WTC11 (cell line): ENCODE measurements at regions not wholly inside any gene's neighbourhood (a gene's known extent, or its start where the extent isn't known, plus 50 kb on each side); places are given as distances from the start of the nearest gene placed in this dataset.
A peak's percentile ranks its signal among the peaks of the same experiment; 100 is the strongest.

Source experiments
- ATAC-seq: fragments of 200-7000 bp; cut with Tn5 transposase; 2 replicates; pipeline ENCODE4 v1.10.0; 2021; ENCODE audit warnings: mild to moderate bottlenecking, moderate library complexity
- CTCF ChIA-PET: fragments of 300-600 bp; sonication (Branson Sonifier 250); formaldehyde crosslinking; loops from one replicate; lab custom pipeline; 2021; ENCODE audit warnings: antibody characterized with exemption; lab: Charles Lee
- POLR2A ChIA-PET: fragments of 350-600 bp; sonication (Branson Sonifier 250); formaldehyde crosslinking; loops from one replicate; lab custom pipeline; 2021; ENCODE audit warnings: antibody characterized with exemption; lab: Charles Lee
- DNase-seq: peaks from one replicate; pipeline ENCODE4 v3.0.0; 2021; ENCODE audit warnings: low spot score
- H3K27ac Mint-ChIP-seq: 2 replicates; pipeline ENCODE4 v1.8.0; 2021; ENCODE audit warnings: mixed read lengths
- H3K27me3 Mint-ChIP-seq: 2 replicates; pipeline ENCODE4 v1.8.0; 2021; ENCODE audit warnings: low read depth, mild to moderate bottlenecking, moderate library complexity, mixed read lengths
- H3K36me3 Mint-ChIP-seq: 2 replicates; pipeline ENCODE4 v1.8.0; 2021; ENCODE audit warnings: mixed read lengths
- H3K4me1 Mint-ChIP-seq: 2 replicates; pipeline ENCODE4 v1.8.0; 2022; ENCODE audit warnings: mixed read lengths
- H3K4me3 Mint-ChIP-seq: 2 replicates; pipeline ENCODE4 v1.8.0; 2021; ENCODE audit warnings: mild to moderate bottlenecking, moderate library complexity, mixed read lengths
- H3K9me3 Mint-ChIP-seq: 2 replicates; pipeline ENCODE4 v1.8.0; 2021; ENCODE audit warnings: mixed read lengths
- GRHL2 ChIP-seq: fragments of 250-450 bp; sonication (Bioruptor Pico); IDR thresholded peaks from 2 replicates; pipeline ENCODE4 v1.8.0; 2022; ENCODE audit warnings: mild to moderate bottlenecking, moderate library complexity; ENCODE audit not compliant: insufficient replicate concordance, severe bottlenecking
- IRF2 ChIP-seq: sonication (generic); formaldehyde crosslinking; IDR thresholded peaks from 2 replicates; pipeline ENCODE4 v1.8.0; 2022; ENCODE audit warnings: low read depth, missing genetic modification reagents, borderline replicate concordance
- KAT7 ChIP-seq: sonication (generic); formaldehyde crosslinking; IDR thresholded peaks from 2 replicates; pipeline ENCODE4 v1.8.1; 2023; ENCODE audit warnings: missing genetic modification reagents, mild to moderate bottlenecking, borderline replicate concordance
- NFYB ChIP-seq: sonication (generic); formaldehyde crosslinking; conservative IDR thresholded peaks from 2 replicates; pipeline ENCODE4 v1.8.0; 2022; ENCODE audit warnings: low read depth, missing genetic modification reagents
- TP53 ChIP-seq: sonication (generic); formaldehyde crosslinking; IDR thresholded peaks from 2 replicates; pipeline ENCODE4 v1.8.1; 2023; ENCODE audit warnings: mild to moderate bottlenecking, missing genetic modification reagents
- ZNF396 ChIP-seq: fragments of 250-450 bp; sonication (Bioruptor Pico); IDR thresholded peaks from 2 replicates; pipeline ENCODE4 v1.8.0; 2021; ENCODE audit warnings: mild to moderate bottlenecking, moderate library complexity, borderline replicate concordance
- ZNF423 ChIP-seq: fragments of 250-450 bp; sonication (Bioruptor Pico); IDR thresholded peaks from 2 replicates; pipeline ENCODE4 v2.1.2; 2022; ENCODE audit warnings: mild to moderate bottlenecking, moderate library complexity
- TF ChIP-seq, protein P1 (sequence below): fragments of 250-450 bp; sonication (Bioruptor Pico); IDR thresholded peaks from 2 replicates; pipeline ENCODE4 v1.8.0; 2021; ENCODE audit warnings: mild to moderate bottlenecking
- TF ChIP-seq, protein P2 (sequence below): sonication (generic); formaldehyde crosslinking; IDR thresholded peaks from 2 replicates; pipeline ENCODE4 v1.8.0; 2022; ENCODE audit warnings: missing genetic modification reagents
- TF ChIP-seq, protein P3 (sequence below): sonication (generic); formaldehyde crosslinking; IDR thresholded peaks from 2 replicates; pipeline ENCODE4 v1.8.0; 2023; ENCODE audit warnings: mild to moderate bottlenecking, missing genetic modification reagents
- TF ChIP-seq, protein P4 (sequence below): fragments of 250-450 bp; sonication (Bioruptor Pico); conservative IDR thresholded peaks from 2 replicates; pipeline ENCODE4 v1.9.0; 2021; ENCODE audit warnings: mild to moderate bottlenecking
- TF ChIP-seq, protein P5 (sequence below): sonication (generic); formaldehyde crosslinking; IDR thresholded peaks from 2 replicates; pipeline ENCODE4 v1.8.1; 2022; ENCODE audit warnings: low read depth, mild to moderate bottlenecking, moderate library complexity, missing genetic modification reagents, borderline replicate concordance
- TF ChIP-seq, protein P6 (sequence below): fragments of 250-450 bp; sonication (Bioruptor Pico); IDR thresholded peaks from 2 replicates; pipeline ENCODE4 v1.9.0; 2021; ENCODE audit warnings: mild to moderate bottlenecking
- TF ChIP-seq, protein P7 (sequence below): fragments of 250-450 bp; sonication (Bioruptor Pico); IDR thresholded peaks from 2 replicates; pipeline ENCODE4 v1.9.0; 2021; ENCODE audit warnings: mild to moderate bottlenecking

DNA sequence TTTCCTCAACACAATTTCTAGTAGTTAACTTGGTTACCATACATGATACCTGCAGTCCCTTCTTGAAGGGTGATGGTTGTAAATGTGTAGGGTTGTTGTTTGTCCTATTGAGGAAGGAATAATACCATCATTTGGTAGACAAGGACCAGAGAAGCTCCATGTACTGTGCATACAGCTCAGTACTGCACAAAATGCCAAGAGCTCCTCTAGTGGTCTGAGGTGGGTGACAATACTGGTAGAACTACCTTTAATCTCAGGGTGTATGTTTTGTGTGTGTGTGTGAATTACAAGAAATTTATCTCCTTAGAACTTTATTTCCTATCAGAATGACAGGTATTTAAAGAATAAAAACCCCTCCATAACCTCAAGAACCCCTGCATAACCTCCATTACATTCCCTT, 575.3 kb downstream of the TMTC2 start:
- Mint-ChIP-seq H3K27me3 (no peaks in the 10 kb centered on the region), H3K4me1 (no peaks in the 10 kb centered on the region), H3K4me3 (no peak overlapping the region), H3K9me3 (no peaks in the 10 kb centered on the region; the same call in 1 of the 2 replicates), H3K27ac (no peak overlapping the region), H3K36me3 (no peaks in the 10 kb centered on the region)
- TF ChIP-seq ZNF423 (CRISPR knock-in tag) (no peak), NFYB (CRISPR knock-in tag) (no peak), IRF2 (no peak), KAT7 (no peak), GRHL2 (CRISPR knock-in tag) (no peak), ZNF396 (CRISPR knock-in tag) (no peak), TP53 (no peak)
- TF ChIP-seq, protein P1, sequence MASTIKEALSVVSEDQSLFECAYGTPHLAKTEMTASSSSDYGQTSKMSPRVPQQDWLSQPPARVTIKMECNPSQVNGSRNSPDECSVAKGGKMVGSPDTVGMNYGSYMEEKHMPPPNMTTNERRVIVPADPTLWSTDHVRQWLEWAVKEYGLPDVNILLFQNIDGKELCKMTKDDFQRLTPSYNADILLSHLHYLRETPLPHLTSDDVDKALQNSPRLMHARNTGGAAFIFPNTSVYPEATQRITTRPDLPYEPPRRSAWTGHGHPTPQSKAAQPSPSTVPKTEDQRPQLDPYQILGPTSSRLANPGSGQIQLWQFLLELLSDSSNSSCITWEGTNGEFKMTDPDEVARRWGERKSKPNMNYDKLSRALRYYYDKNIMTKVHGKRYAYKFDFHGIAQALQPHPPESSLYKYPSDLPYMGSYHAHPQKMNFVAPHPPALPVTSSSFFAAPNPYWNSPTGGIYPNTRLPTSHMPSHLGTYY (CRISPR knock-in tag) = no peak
- TF ChIP-seq, protein P2, sequence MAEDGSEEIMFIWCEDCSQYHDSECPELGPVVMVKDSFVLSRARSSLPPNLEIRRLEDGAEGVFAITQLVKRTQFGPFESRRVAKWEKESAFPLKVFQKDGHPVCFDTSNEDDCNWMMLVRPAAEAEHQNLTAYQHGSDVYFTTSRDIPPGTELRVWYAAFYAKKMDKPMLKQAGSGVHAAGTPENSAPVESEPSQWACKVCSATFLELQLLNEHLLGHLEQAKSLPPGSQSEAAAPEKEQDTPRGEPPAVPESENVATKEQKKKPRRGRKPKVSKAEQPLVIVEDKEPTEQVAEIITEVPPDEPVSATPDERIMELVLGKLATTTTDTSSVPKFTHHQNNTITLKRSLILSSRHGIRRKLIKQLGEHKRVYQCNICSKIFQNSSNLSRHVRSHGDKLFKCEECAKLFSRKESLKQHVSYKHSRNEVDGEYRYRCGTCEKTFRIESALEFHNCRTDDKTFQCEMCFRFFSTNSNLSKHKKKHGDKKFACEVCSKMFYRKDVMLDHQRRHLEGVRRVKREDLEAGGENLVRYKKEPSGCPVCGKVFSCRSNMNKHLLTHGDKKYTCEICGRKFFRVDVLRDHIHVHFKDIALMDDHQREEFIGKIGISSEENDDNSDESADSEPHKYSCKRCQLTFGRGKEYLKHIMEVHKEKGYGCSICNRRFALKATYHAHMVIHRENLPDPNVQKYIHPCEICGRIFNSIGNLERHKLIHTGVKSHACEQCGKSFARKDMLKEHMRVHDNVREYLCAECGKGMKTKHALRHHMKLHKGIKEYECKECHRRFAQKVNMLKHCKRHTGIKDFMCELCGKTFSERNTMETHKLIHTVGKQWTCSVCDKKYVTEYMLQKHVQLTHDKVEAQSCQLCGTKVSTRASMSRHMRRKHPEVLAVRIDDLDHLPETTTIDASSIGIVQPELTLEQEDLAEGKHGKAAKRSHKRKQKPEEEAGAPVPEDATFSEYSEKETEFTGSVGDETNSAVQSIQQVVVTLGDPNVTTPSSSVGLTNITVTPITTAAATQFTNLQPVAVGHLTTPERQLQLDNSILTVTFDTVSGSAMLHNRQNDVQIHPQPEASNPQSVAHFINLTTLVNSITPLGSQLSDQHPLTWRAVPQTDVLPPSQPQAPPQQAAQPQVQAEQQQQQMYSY = no peak
- TF ChIP-seq, protein P3, sequence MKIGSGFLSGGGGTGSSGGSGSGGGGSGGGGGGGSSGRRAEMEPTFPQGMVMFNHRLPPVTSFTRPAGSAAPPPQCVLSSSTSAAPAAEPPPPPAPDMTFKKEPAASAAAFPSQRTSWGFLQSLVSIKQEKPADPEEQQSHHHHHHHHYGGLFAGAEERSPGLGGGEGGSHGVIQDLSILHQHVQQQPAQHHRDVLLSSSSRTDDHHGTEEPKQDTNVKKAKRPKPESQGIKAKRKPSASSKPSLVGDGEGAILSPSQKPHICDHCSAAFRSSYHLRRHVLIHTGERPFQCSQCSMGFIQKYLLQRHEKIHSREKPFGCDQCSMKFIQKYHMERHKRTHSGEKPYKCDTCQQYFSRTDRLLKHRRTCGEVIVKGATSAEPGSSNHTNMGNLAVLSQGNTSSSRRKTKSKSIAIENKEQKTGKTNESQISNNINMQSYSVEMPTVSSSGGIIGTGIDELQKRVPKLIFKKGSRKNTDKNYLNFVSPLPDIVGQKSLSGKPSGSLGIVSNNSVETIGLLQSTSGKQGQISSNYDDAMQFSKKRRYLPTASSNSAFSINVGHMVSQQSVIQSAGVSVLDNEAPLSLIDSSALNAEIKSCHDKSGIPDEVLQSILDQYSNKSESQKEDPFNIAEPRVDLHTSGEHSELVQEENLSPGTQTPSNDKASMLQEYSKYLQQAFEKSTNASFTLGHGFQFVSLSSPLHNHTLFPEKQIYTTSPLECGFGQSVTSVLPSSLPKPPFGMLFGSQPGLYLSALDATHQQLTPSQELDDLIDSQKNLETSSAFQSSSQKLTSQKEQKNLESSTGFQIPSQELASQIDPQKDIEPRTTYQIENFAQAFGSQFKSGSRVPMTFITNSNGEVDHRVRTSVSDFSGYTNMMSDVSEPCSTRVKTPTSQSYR (CRISPR knock-in tag) = no peak
- TF ChIP-seq, protein P4, sequence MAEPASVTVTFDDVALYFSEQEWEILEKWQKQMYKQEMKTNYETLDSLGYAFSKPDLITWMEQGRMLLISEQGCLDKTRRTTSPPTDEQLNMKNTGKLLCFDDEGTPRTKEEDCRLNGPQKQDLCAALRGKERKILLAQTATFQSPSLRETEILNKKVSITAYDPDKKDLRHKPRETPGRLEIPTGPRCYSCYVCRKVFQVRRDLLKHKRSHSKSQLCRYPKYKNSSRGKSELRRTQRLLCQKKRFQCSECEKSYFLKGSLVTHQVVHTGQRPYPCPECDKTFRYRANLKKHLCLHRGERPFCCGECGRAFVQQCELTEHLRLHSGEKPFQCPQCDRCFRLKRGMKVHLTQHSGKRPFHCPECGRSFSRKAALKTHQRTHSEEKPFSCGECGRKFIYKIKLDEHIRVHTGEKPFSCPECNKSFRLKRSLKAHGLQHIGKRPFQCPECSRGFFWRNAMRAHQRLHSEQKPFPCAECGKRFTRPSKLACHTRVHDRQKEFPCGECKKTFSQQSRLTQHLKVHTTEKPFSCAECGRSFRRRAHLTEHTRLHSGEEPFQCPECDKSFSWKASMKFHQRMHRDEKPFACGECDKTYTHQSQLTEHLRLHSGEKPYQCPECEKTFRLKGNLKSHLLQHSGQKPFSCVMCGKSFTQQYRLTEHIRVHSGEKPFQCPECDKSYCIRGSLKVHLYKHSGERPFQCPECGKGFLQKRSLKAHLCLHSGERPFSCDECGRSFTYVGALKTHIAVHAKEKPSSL (CRISPR knock-in tag) = no peak
- TF ChIP-seq, protein P5, sequence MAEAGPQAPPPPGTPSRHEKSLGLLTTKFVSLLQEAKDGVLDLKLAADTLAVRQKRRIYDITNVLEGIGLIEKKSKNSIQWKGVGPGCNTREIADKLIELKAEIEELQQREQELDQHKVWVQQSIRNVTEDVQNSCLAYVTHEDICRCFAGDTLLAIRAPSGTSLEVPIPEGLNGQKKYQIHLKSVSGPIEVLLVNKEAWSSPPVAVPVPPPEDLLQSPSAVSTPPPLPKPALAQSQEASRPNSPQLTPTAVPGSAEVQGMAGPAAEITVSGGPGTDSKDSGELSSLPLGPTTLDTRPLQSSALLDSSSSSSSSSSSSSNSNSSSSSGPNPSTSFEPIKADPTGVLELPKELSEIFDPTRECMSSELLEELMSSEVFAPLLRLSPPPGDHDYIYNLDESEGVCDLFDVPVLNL (CRISPR knock-in tag) = no peak
- TF ChIP-seq, protein P6, sequence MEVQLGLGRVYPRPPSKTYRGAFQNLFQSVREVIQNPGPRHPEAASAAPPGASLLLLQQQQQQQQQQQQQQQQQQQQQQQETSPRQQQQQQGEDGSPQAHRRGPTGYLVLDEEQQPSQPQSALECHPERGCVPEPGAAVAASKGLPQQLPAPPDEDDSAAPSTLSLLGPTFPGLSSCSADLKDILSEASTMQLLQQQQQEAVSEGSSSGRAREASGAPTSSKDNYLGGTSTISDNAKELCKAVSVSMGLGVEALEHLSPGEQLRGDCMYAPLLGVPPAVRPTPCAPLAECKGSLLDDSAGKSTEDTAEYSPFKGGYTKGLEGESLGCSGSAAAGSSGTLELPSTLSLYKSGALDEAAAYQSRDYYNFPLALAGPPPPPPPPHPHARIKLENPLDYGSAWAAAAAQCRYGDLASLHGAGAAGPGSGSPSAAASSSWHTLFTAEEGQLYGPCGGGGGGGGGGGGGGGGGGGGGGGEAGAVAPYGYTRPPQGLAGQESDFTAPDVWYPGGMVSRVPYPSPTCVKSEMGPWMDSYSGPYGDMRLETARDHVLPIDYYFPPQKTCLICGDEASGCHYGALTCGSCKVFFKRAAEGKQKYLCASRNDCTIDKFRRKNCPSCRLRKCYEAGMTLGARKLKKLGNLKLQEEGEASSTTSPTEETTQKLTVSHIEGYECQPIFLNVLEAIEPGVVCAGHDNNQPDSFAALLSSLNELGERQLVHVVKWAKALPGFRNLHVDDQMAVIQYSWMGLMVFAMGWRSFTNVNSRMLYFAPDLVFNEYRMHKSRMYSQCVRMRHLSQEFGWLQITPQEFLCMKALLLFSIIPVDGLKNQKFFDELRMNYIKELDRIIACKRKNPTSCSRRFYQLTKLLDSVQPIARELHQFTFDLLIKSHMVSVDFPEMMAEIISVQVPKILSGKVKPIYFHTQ (CRISPR knock-in tag) = no peak
- TF ChIP-seq, protein P7, sequence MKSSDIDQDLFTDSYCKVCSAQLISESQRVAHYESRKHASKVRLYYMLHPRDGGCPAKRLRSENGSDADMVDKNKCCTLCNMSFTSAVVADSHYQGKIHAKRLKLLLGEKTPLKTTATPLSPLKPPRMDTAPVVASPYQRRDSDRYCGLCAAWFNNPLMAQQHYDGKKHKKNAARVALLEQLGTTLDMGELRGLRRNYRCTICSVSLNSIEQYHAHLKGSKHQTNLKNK (CRISPR knock-in tag) = no peak
- ATAC-seq (peak; percentile 85), DNase-seq (no peak)
- ChIA-PET CTCF (interaction anchor here (0.5 to 1.4 kb wide), 5 partner anchors 9 to 576 kb away, joined by 3 to 8 read pairs (median 4); no protein-coding TSS in a partner anchor), POLR2A (no interaction called here)
